HepG2 (cell line): ENCODE measurements at regions not wholly inside any gene's neighbourhood (a gene's known extent, or its start where the extent isn't known, plus 50 kb on each side); places are given as distances from the start of the nearest gene placed in this dataset.

Experiments used
- ATAC-seq: fragments of 200-7000 bp; cut with Tn5 transposase; 3 replicates; pipeline ENCODE4 v1.9.1; 2020; ENCODE audit warnings: mild to moderate bottlenecking, moderate library complexity
- BruUV-seq: library from RNA; stranded (reverse); fragments of 400-500 nt; replicated peaks from 2 replicates; lab custom pipeline; 2021; lab: Mats Ljungman, UMichigan
- CTCF ChIA-PET: fragments of 300-600 bp; formaldehyde crosslinking; extraction: SDS; loops from one replicate; lab custom pipeline; 2021; ENCODE audit warnings: low total read pairs, inconsistent platforms, low intra/inter-chr PET ratio; lab: Yijun Ruan, JAX
- POLR2A ChIA-PET: fragments of 350-600 bp; sonication (Branson Sonifier 250); formaldehyde crosslinking; loops from one replicate; lab custom pipeline; 2020; ENCODE audit warnings: antibody characterized with exemption, inconsistent platforms; lab: Yijun Ruan, JAX
- DNase-seq: peaks from one replicate; pipeline ENCODE4 v3.0.0-alpha.2; 2015; ENCODE audit warnings: low spot score
- FAIRE-seq: peaks from 3 replicates; lab custom pipeline; 2011; peaks lifted over from hg19 to GRCh38; lab: Jason Lieb, UNC
- H2AFZ ChIP-seq: one replicate; pipeline ENCODE4 v1.6.1; 2011; ENCODE audit warnings: low read length, inconsistent platforms
- H3K27ac ChIP-seq: fragments of 300-600 bp; 3 replicates; pipeline ENCODE4 v1.8.0; 2011; ENCODE audit warnings: mixed run types, mild to moderate bottlenecking, mixed read lengths, low read length, inconsistent platforms; ENCODE audit not compliant: insufficient read depth; ENCODE audit errors: extremely low read length
- H3K27me3 ChIP-seq, 2 experiments: fragments of 200-600 bp in 1 of 2; 2 replicates in 1 of 2; 3 replicates in 1 of 2; pipeline versions ENCODE4 v1.6.0 to v1.8.0; 2011; ENCODE audit warnings: low read length in 2 of 2, mild to moderate bottlenecking in 2 of 2, moderate library complexity in 2 of 2, inconsistent platforms in 1 of 2; ENCODE audit not compliant: insufficient read depth in 2 of 2, control insufficient read depth in 1 of 2
- H3K36me3 ChIP-seq, 2 experiments: fragments of 200-600 bp in 1 of 2; replicated peaks in 1 of 2; 2 replicates in 1 of 2; 3 replicates in 1 of 2; pipeline versions ENCODE4 v1.5.1 to v1.8.0; 2011; ENCODE audit warnings: low read length in 2 of 2, inconsistent platforms in 1 of 2; ENCODE audit not compliant: insufficient read depth in 2 of 2, control insufficient read depth in 1 of 2
- H3K4me1 ChIP-seq: 2 replicates; pipeline ENCODE4 v1.5.1; 2012; ENCODE audit warnings: low read length, inconsistent platforms; ENCODE audit not compliant: insufficient read depth
- H3K4me2 ChIP-seq: 2 replicates; pipeline ENCODE4 v1.6.0; 2011; ENCODE audit warnings: low read depth, low read length, inconsistent platforms
- H3K4me3 ChIP-seq, 3 experiments: fragments of 200-600 bp in 1 of 3; sonication (generic), shearing (Covaris generic) in 1 of 3; replicated peaks in 1 of 3; 2 replicates each; pipeline ENCODE4 v1.5.1; 2011 to 2016; ENCODE audit warnings: low read length in 3 of 3, inconsistent platforms in 2 of 3, low read depth in 2 of 3, mild to moderate bottlenecking in 2 of 3, control low read depth in 1 of 3, mixed read lengths in 1 of 3; ENCODE audit not compliant: insufficient read depth in 1 of 3
- H3K79me2 ChIP-seq: one replicate; pipeline ENCODE4 v1.6.1; 2011; ENCODE audit warnings: low read length, inconsistent platforms; ENCODE audit not compliant: insufficient read depth
- H3K9ac ChIP-seq: 2 replicates; pipeline ENCODE4 v1.6.0; 2011; ENCODE audit warnings: mild to moderate bottlenecking, low read depth, low read length, inconsistent platforms; ENCODE audit not compliant: insufficient read depth
- H3K9me3 ChIP-seq: 2 replicates; pipeline ENCODE4 v1.5.1; 2012; ENCODE audit warnings: mild to moderate bottlenecking, low read length
- H4K20me1 ChIP-seq: 2 replicates; pipeline ENCODE4 v1.6.0; 2011; ENCODE audit warnings: inconsistent platforms, mild to moderate bottlenecking, low read length, moderate library complexity; ENCODE audit not compliant: insufficient read depth
- EHMT2 ChIP-seq: fragments of 200-600 bp; sonication (generic); IDR thresholded peaks from 2 replicates; pipeline ENCODE4 v1.7.0; 2017; ENCODE audit warnings: antibody characterized with exemption, low read depth, low read length, borderline replicate concordance
- IKZF1 ChIP-seq: fragments of 450-650 bp; IDR thresholded peaks from 2 replicates; pipeline ENCODE4 v1.7.1; 2016
- KDM4B ChIP-seq: sonication (generic); formaldehyde crosslinking; IDR thresholded peaks from 2 replicates; pipeline ENCODE4 v1.4.0; 2020; ENCODE audit warnings: missing genetic modification reagents
- LRRFIP1 ChIP-seq: sonication (generic); formaldehyde crosslinking; conservative IDR thresholded peaks from 2 replicates; pipeline ENCODE4 v1.4.0; 2020; ENCODE audit warnings: missing genetic modification reagents
- NR3C1 ChIP-seq: sonication (generic); formaldehyde crosslinking; IDR thresholded peaks from 2 replicates; pipeline ENCODE4 v1.4.0; 2020; ENCODE audit warnings: missing genetic modification reagents
- PRPF4 ChIP-seq: fragments of 200-400 bp; formaldehyde crosslinking; IDR thresholded peaks from 2 replicates; pipeline ENCODE4 v1.6.1; 2016; ENCODE audit warnings: low read length, low read depth; ENCODE audit not compliant: poor library complexity, severe bottlenecking
- RBM39 ChIP-seq: fragments of 200-400 bp; formaldehyde crosslinking; IDR thresholded peaks from one replicate; pipeline ENCODE4 v1.6.1; 2018; ENCODE audit warnings: antibody characterized with exemption, mild to moderate bottlenecking, low read depth, low read length; ENCODE audit not compliant: poor library complexity, severe bottlenecking
- ZFAT ChIP-seq: sonication (generic); formaldehyde crosslinking; conservative IDR thresholded peaks from 2 replicates; pipeline ENCODE4 v1.8.1; 2023; ENCODE audit warnings: missing genetic modification reagents, inconsistent platforms
- ZMAT3 ChIP-seq: sonication (generic); formaldehyde crosslinking; conservative IDR thresholded peaks from 2 replicates; pipeline ENCODE4 v1.7.0; 2021; ENCODE audit warnings: missing genetic modification reagents
- ZNF382 ChIP-seq: sonication (generic); formaldehyde crosslinking; IDR thresholded peaks from 2 replicates; pipeline ENCODE4 v1.5.0; 2020; ENCODE audit warnings: missing genetic modification reagents, mild to moderate bottlenecking, borderline replicate concordance
- ZNF782 ChIP-seq: sonication (generic); formaldehyde crosslinking; IDR thresholded peaks from 2 replicates; pipeline ENCODE4 v1.4.0; 2020; ENCODE audit warnings: missing genetic modification reagents, mild to moderate bottlenecking, borderline replicate concordance
- ZSCAN22 ChIP-seq: sonication (generic); formaldehyde crosslinking; IDR thresholded peaks from 2 replicates; pipeline ENCODE4 v1.4.0; 2020; ENCODE audit warnings: mild to moderate bottlenecking, missing genetic modification reagents
- WGBS: methylation state at CpG from one replicate; pipeline ENCODE4 v1.1.6; 2017; ENCODE audit warnings: low lambda C conversion rate; 5-methylcytosine and 5-hydroxymethylcytosine counted together
- in situ Hi-C: cut with HindIII; loops from 2 replicates; pipeline ENCODE4 v1.10.0; 2017; ENCODE audit warnings: low pct_unique_long_range_greater_than_20kb; ENCODE audit not compliant: extremely low pct_ligation_motif_present
- intact Hi-C: fragments of 100-400 bp; cut with micrococcal nuclease; formaldehyde crosslinking; loops from one replicate; pipeline ENCODE4 v1.10.0; 2022; ENCODE audit not compliant: unreplicated experiment

GRCh38 chr4:24330172-24330571, 254.2 kb downstream of the DHX15 start:
- intact Hi-C loops = no loop called here
- POLR2A ChIA-PET = no interaction called here
- Histone ChIP-seq H3K4me3 (no peak overlapping the region), H3K27ac (no peak overlapping the region), H3K9me3 (no peaks in the 10 kb centered on the region), H3K27me3 (no peaks in the 10 kb centered on the region), H4K20me1 (no peaks in the 10 kb centered on the region), H3K4me1 (no peaks in the 10 kb centered on the region), H2AFZ (no peak overlapping the region), H3K9ac (no peak overlapping the region), H3K4me2 (no peak overlapping the region), H3K36me3 (no peaks in the 10 kb centered on the region), H3K79me2 (no peaks in the 10 kb centered on the region)
- no TSS peak for BruUV-seq
- CTCF ChIA-PET = no interaction called here
- ATAC-seq (no peak), DNase-seq (no peak), FAIRE-seq (no peak)
- TF ChIP-seq PRPF4 = no peak
- no peak for TF ChIP-seq ZNF782
- no peak for TF ChIP-seq IKZF1
- no peak for TF ChIP-seq NR3C1 (CRISPR knock-in tag)
- in situ Hi-C loops = no loop called here
- WGBS = 0% methylated on average over 1 of the region's 4 CpGs

- ChIA-PET POLR2A (no interaction called here), CTCF (no interaction called here)
- FAIRE-seq (no peak), ATAC-seq (no peak), DNase-seq (no peak)
- in situ Hi-C loops (no loop called here), intact Hi-C loops (no loop called here)
- H3K9ac ChIP-seq = no peak overlapping the region
- H3K9me3 ChIP-seq = no peaks in the 10 kb centered on the region
- no peak overlapping the region for H3K4me3 ChIP-seq
- H3K36me3 ChIP-seq = no peaks in the 10 kb centered on the region
- no peaks in the 10 kb centered on the region for H4K20me1 ChIP-seq
- no peak overlapping the region for H3K4me2 ChIP-seq
- no peak overlapping the region for H2AFZ ChIP-seq
- H3K4me1 ChIP-seq = no peaks in the 10 kb centered on the region
- TF ChIP-seq EHMT2 = no peak
- no peak for TF ChIP-seq ZMAT3 (CRISPR knock-in tag)
- TF ChIP-seq ZSCAN22 (CRISPR knock-in tag) = no peak
- no peak for TF ChIP-seq ZNF382 (CRISPR knock-in tag)
- TF ChIP-seq RBM39 = no peak
- no peak for TF ChIP-seq ZFAT (CRISPR knock-in tag)
- no peak for TF ChIP-seq LRRFIP1 (CRISPR knock-in tag)
- TF ChIP-seq KDM4B (CRISPR knock-in tag) = no peak
- no peak overlapping the region for H3K27ac ChIP-seq
- H3K27me3 ChIP-seq = no peaks in the 10 kb centered on the region
- H3K79me2 ChIP-seq = no peaks in the 10 kb centered on the region
- WGBS = 9% methylated on average over 7 of the region's 7 CpGs
- BruUV-seq = no TSS peak
These were observed 255.6 kb downstream of the DHX15 start for GRCh38 chr4:24328711-24329110.
